A673 (cell line): ENCODE measurements at regions not wholly inside any gene's neighbourhood (a gene's known extent, or its start where the extent isn't known, plus 50 kb on each side); places are given as distances from the start of the nearest gene placed in this dataset.

Experiments
- CTCF ChIP-seq: fragments of 300-800, 200-600 bp; sonication (generic); conservative IDR thresholded peaks from 2 replicates; pipeline ENCODE4 v1.5.1; 2017; ENCODE audit warnings: low read depth, mild to moderate bottlenecking, antibody characterized with exemption, low read length, moderate library complexity, mixed read lengths
- EZH2 ChIP-seq: fragments of 200-600 bp; sonication (generic); IDR thresholded peaks from 2 replicates; pipeline ENCODE4 v1.6.1; 2017; ENCODE audit warnings: borderline replicate concordance, low read depth, mild to moderate bottlenecking, mixed read lengths, antibody characterized with exemption, low read length; ENCODE audit not compliant: poor library complexity, severe bottlenecking

- TF ChIP-seq CTCF (no peak), EZH2 (no peak)
These were observed 481.3 kb downstream of the TMEM114 start for GRCh38 chr16:8108991-8109509.
